Calu3 (cell line): ENCODE measurements at regions not wholly inside any gene's neighbourhood (a gene's known extent, or its start where the extent isn't known, plus 50 kb on each side); places are given as distances from the start of the nearest gene placed in this dataset.

Experiments used
- BruUV-seq: library from RNA; stranded (reverse); fragments of 400-500 nt; replicated peaks from 2 replicates; lab custom pipeline; 2021; lab: Mats Ljungman, UMichigan
- CTCF ChIA-PET: fragments of 300-600 bp; sonication (Branson Sonifier 250); formaldehyde crosslinking; loops from one replicate; lab custom pipeline; 2022; ENCODE audit warnings: antibody characterized with exemption; lab: Charles Lee
- DNase-seq: peaks from one replicate; pipeline ENCODE4 v3.0.0; 2022
- H3K27ac Mint-ChIP-seq: one replicate; pipeline ENCODE4 v1.8.0; 2022; ENCODE audit warnings: mixed read lengths; ENCODE audit not compliant: unreplicated experiment
- H3K27me3 Mint-ChIP-seq: one replicate; pipeline ENCODE4 v1.8.0; 2022; ENCODE audit warnings: mixed read lengths; ENCODE audit not compliant: unreplicated experiment
- H3K36me3 Mint-ChIP-seq: one replicate; pipeline ENCODE4 v1.8.0; 2022; ENCODE audit warnings: mild to moderate bottlenecking, moderate library complexity, mixed read lengths; ENCODE audit not compliant: insufficient read depth, unreplicated experiment
- H3K4me1 Mint-ChIP-seq: one replicate; pipeline ENCODE4 v1.8.0; 2022; ENCODE audit warnings: mild to moderate bottlenecking, low read depth, mixed read lengths; ENCODE audit not compliant: unreplicated experiment
- H3K4me3 Mint-ChIP-seq: one replicate; pipeline ENCODE4 v1.8.0; 2022; ENCODE audit warnings: mild to moderate bottlenecking, low read depth, moderate library complexity, mixed read lengths; ENCODE audit not compliant: unreplicated experiment
- H3K9me3 Mint-ChIP-seq: one replicate; pipeline ENCODE4 v1.8.0; 2022; ENCODE audit warnings: low read depth, mixed read lengths; ENCODE audit not compliant: unreplicated experiment
- CTCF ChIP-seq: fragments of 200-600 bp; IDR thresholded peaks from one replicate; pipeline ENCODE4 v1.8.0; 2022; ENCODE audit warnings: antibody characterized with exemption; ENCODE audit not compliant: unreplicated experiment
- intact Hi-C: fragments of 100-400 bp; cut with micrococcal nuclease; formaldehyde crosslinking; loops from one replicate; pipeline ENCODE4 v1.10.0; 2022; ENCODE audit not compliant: unreplicated experiment

- Mint-ChIP-seq H3K9me3 (peaks cover 31% of the 10 kb centered on the region), H3K27ac (no peak overlapping the region), H3K36me3 (no peaks in the 10 kb centered on the region), H3K27me3 (no peaks in the 10 kb centered on the region), H3K4me3 (no peak overlapping the region), H3K4me1 (no peaks in the 10 kb centered on the region)
- CTCF ChIA-PET: interaction anchor here (0.6 kb wide), 2 partner anchors 322 to 961 kb away, joined by 4 read pairs; partner anchors contain the start of gene DCDC2C
- BruUV-seq: no TSS peak
- DNase-seq: no peak
- intact Hi-C loops: no loop called here
- TF ChIP-seq CTCF: no peak
These were observed 411.7 kb upstream of the MYT1L start for GRCh38 chr2:2742726-2743125.

GRCh38 chr2:2740238-2740775 is 409.2 kb upstream of the MYT1L start:
- Mint-ChIP-seq H3K27me3 (no peaks in the 10 kb centered on the region), H3K36me3 (no peaks in the 10 kb centered on the region), H3K9me3 (peaks cover 29% of the 10 kb centered on the region), H3K4me1 (no peaks in the 10 kb centered on the region), H3K27ac (no peak overlapping the region), H3K4me3 (no peak overlapping the region)
- BruUV-seq: no TSS peak
- DNase-seq: no peak
- intact Hi-C loops: no loop called here
- no peak for TF ChIP-seq CTCF
- CTCF ChIA-PET: no interaction called here

GRCh38 chr2:2739231-2739795 is 408.2 kb upstream of the MYT1L start:
- no peak overlapping the region for H3K4me3 Mint-ChIP-seq

DNA sequence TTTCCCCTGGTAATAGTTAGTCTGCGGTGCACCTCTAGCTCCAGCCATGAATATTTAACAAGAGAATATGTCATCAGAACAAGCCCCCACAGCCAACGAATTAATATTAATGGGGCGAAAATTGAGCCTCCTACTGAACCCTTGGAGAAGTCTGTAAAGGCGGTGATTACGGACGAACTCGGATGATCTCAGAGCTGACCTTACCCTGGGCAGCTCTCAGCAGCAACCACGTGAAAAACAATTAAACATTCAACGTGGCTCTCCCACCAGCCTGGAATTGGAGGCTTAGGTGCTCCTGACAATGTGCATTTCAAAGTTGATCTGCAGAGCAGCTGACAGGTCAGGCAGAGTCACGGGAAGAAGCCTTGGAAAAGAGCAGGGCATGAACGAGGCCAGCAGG is 407.6 kb upstream of the MYT1L start:
- CTCF ChIA-PET: no interaction called here
- no peak for TF ChIP-seq CTCF

More at GRCh38 chr2:2739231-2739795, 408.2 kb upstream of the MYT1L start:
- intact Hi-C loops: no loop called here
- Mint-ChIP-seq H3K4me1 (no peaks in the 10 kb centered on the region), H3K27me3 (no peaks in the 10 kb centered on the region), H3K9me3 (peaks cover 29% of the 10 kb centered on the region), H3K27ac (no peak overlapping the region), H3K36me3 (no peaks in the 10 kb centered on the region)
- no TSS peak for BruUV-seq
- CTCF ChIA-PET: no interaction called here
- no peak for DNase-seq
- no peak for TF ChIP-seq CTCF

More for the DNA sequence above, 407.6 kb upstream of the MYT1L start:
- Mint-ChIP-seq H3K36me3 (no peaks in the 10 kb centered on the region), H3K27me3 (no peaks in the 10 kb centered on the region), H3K27ac (no peak overlapping the region), H3K4me3 (no peak overlapping the region), H3K4me1 (no peaks in the 10 kb centered on the region), H3K9me3 (peaks cover 28% of the 10 kb centered on the region)
- intact Hi-C loops: no loop called here
- no TSS peak for BruUV-seq
- DNase-seq: no peak
